CD14-positive monocyte (primary cell): ENCODE measurements at regions not wholly inside any gene's neighbourhood (a gene's known extent, or its start where the extent isn't known, plus 50 kb on each side); places are given as distances from the start of the nearest gene placed in this dataset.

Experiments
- DNase-seq, 3 donors: peaks; one replicate each; pipeline ENCODE4 v3.0.0-alpha.2; 2011 to 2022
- H2AFZ ChIP-seq: 2 replicates; pipeline ENCODE4 v1.6.0; 2012; ENCODE audit warnings: mild to moderate bottlenecking, low read depth, low read length, inconsistent platforms; ENCODE audit not compliant: insufficient read depth, poor library complexity, severe bottlenecking
- H3K27ac ChIP-seq, 2 donors: 1 replicate in 1 of 2; 2 replicates in 1 of 2; pipeline ENCODE4 v1.5.1; 2012 to 2013; ENCODE audit warnings: low read length in 2 of 2, control low read depth in 1 of 2, inconsistent platforms in 1 of 2, low read depth in 1 of 2, mild to moderate bottlenecking in 1 of 2
- H3K27me3 ChIP-seq, 2 donors: one replicate each; pipeline versions ENCODE4 v1.6.0 to v1.6.1; 2011 to 2013; ENCODE audit warnings: low read length in 2 of 2; ENCODE audit not compliant: control insufficient read depth in 2 of 2, insufficient read depth in 2 of 2
- H3K36me3 ChIP-seq, 2 donors: replicated peaks in 1 of 2; 1 replicate in 1 of 2; 2 replicates in 1 of 2; pipeline versions ENCODE4 v1.5.1 to v1.6.1; 2012 to 2013; ENCODE audit warnings: low read length in 2 of 2, control low read depth in 1 of 2, inconsistent platforms in 1 of 2, mild to moderate bottlenecking in 1 of 2; ENCODE audit not compliant: insufficient read depth in 2 of 2, control insufficient read depth in 1 of 2
- H3K4me1 ChIP-seq, 2 donors: 1 replicate in 1 of 2; 2 replicates in 1 of 2; pipeline versions ENCODE4 v1.5.1 to v1.6.1; 2012 to 2013; ENCODE audit warnings: low read length in 2 of 2, control low read depth in 1 of 2, inconsistent platforms in 1 of 2, mild to moderate bottlenecking in 1 of 2, moderate library complexity in 1 of 2; ENCODE audit not compliant: insufficient read depth in 2 of 2, control insufficient read depth in 1 of 2
- H3K4me2 ChIP-seq: replicated peaks from 2 replicates; pipeline ENCODE3; 2012; ENCODE audit warnings: low read length, moderate library complexity, mild to moderate bottlenecking; ENCODE audit not compliant: poor library complexity, severe bottlenecking; ENCODE audit errors: extremely low read depth
- H3K4me3 ChIP-seq, 3 experiments: fragments of 200-600 bp in 1 of 3; sonication (generic) in 1 of 3; replicated peaks in 1 of 3; 1 replicate in 2 of 3; 2 replicates in 1 of 3; pipeline ENCODE4 v1.5.1; 2011 to 2013; ENCODE audit warnings: low read length in 3 of 3, mild to moderate bottlenecking in 3 of 3, control low read depth in 2 of 3, low read depth in 2 of 3, inconsistent platforms in 1 of 3, moderate library complexity in 1 of 3
- H3K79me2 ChIP-seq: 2 replicates; pipeline ENCODE4 v1.6.0; 2012; ENCODE audit warnings: mild to moderate bottlenecking, control low read depth, inconsistent platforms, low read length, moderate library complexity; ENCODE audit not compliant: insufficient read depth
- H3K9ac ChIP-seq: 2 replicates; pipeline ENCODE4 v1.6.0; 2017; ENCODE audit warnings: low read length, mild to moderate bottlenecking; ENCODE audit not compliant: insufficient read depth, poor library complexity, severe bottlenecking
- H3K9me3 ChIP-seq, 2 donors: replicated peaks in 1 of 2; 1 replicate in 1 of 2; 2 replicates in 1 of 2; pipeline versions ENCODE4 v1.5.1 to v1.6.1; 2012 to 2013; ENCODE audit warnings: low read length in 2 of 2, control low read depth in 1 of 2; ENCODE audit not compliant: control insufficient read depth in 1 of 2, insufficient read depth in 1 of 2
- H4K20me1 ChIP-seq: 2 replicates; pipeline ENCODE4 v1.6.0; 2012; ENCODE audit warnings: mild to moderate bottlenecking, low read length, control low read depth, moderate library complexity; ENCODE audit not compliant: insufficient read depth
- H3K27ac Mint-ChIP-seq, 7 donors: one replicate each; pipeline ENCODE4 v1.8.0; 2020; ENCODE audit warnings: mild to moderate bottlenecking in 7 of 7, mixed read lengths in 7 of 7, moderate library complexity in 6 of 7, inconsistent platforms in 2 of 7
- H3K27me3 Mint-ChIP-seq, 3 donors: one replicate each; pipeline ENCODE4 v1.8.0; 2021 to 2022; ENCODE audit warnings: low read depth in 3 of 3, mild to moderate bottlenecking in 3 of 3, mixed read lengths in 3 of 3, moderate library complexity in 3 of 3, inconsistent platforms in 1 of 3
- H3K36me3 Mint-ChIP-seq, 2 donors: one replicate each; pipeline ENCODE4 v1.8.0; 2020; ENCODE audit warnings: mixed read lengths in 2 of 2, inconsistent platforms in 1 of 2, mild to moderate bottlenecking in 1 of 2
- H3K4me1 Mint-ChIP-seq: one replicate; pipeline ENCODE4 v1.8.0; 2020; ENCODE audit warnings: mild to moderate bottlenecking, mixed read lengths
- H3K4me3 Mint-ChIP-seq, 2 donors: one replicate each; pipeline ENCODE4 v1.8.0; 2020; ENCODE audit warnings: mild to moderate bottlenecking in 2 of 2, mixed read lengths in 2 of 2, moderate library complexity in 1 of 2
- H3K9me3 Mint-ChIP-seq, 7 donors: one replicate each; pipeline ENCODE4 v1.8.0; 2020 to 2022; ENCODE audit warnings: mixed read lengths in 7 of 7, mild to moderate bottlenecking in 6 of 7, moderate library complexity in 6 of 7, inconsistent platforms in 2 of 7
- WGBS: methylation state at CpG from one replicate; pipeline ENCODE4 v1.1.5; 2013; ENCODE audit warnings: missing lambda C conversion rate; ENCODE audit not compliant: insufficient coverage; 5-methylcytosine and 5-hydroxymethylcytosine counted together
- intact Hi-C, 2 donors: fragments of 100-400 bp; cut with micrococcal nuclease; formaldehyde crosslinking; loops; one replicate each; pipeline versions ENCODE4 v1.15.0 to v1.15.1; 2023
- TF ChIP-seq, protein P1 (sequence below): fragments of 200-600 bp; IDR thresholded peaks from one replicate; pipeline ENCODE4 v1.8.0; 2022; ENCODE audit warnings: antibody characterized with exemption, mild to moderate bottlenecking

DNA sequence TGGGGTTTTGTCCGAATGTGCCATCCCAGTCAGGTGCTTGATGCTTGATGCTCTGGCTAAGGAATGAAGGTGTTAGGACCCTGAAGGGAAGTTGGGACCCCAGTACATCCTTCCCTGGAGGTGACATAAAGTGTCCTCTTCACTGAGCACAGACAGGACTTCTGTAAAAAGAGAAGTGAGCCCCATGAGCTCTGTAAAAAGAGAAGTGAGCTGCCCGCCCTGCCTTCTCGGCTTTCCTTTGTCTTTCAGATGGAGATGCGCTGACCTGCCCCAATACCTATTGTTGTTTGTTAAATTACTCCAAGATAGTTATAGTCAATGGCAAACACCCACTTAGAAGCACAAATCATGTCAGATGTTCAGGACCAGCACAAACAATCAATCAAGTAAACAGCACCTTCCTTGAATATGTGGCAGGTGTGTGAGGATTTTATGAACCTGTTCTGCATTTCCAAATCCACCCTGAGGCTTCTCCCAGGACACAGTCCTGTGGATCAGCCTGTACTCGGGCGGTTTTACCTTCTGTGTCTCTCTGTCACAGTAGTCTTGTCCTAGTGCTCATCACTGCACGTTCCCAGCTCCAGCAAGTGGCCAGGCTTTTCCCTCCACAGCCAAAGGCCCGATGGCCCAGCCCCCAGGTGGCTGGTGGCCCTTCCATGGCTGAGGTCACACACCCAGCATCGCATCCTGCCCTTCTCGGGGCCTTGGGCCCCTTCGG is 191.4 kb downstream of the MTRR start:
- Mint-ChIP-seq H3K27ac (no peak overlapping the region), H3K36me3 (no peaks in the 10 kb centered on the region), H3K9me3 (peaks cover 0 to 18% (median 0%) of the 10 kb centered on the region in 7 donors), H3K4me3 (no peak overlapping the region), H3K4me1 (no peaks in the 10 kb centered on the region), H3K27me3 (no peaks in the 10 kb centered on the region)
- DNase-seq = no peak
- Histone ChIP-seq H3K4me3 (no peak overlapping the region), H3K36me3 (no peaks in the 10 kb centered on the region), H2AFZ (no peak overlapping the region), H4K20me1 (no peaks in the 10 kb centered on the region), H3K27me3 (no peaks in the 10 kb centered on the region), H3K4me1 (no peaks in the 10 kb centered on the region), H3K79me2 (no peaks in the 10 kb centered on the region), H3K4me2 (no peak overlapping the region), H3K9ac (no peak overlapping the region), H3K27ac (no peak overlapping the region), H3K9me3 (peaks cover 0 to 5% of the 10 kb centered on the region in 2 donors)
- intact Hi-C loops = no loop called here
- TF ChIP-seq, protein P1, sequence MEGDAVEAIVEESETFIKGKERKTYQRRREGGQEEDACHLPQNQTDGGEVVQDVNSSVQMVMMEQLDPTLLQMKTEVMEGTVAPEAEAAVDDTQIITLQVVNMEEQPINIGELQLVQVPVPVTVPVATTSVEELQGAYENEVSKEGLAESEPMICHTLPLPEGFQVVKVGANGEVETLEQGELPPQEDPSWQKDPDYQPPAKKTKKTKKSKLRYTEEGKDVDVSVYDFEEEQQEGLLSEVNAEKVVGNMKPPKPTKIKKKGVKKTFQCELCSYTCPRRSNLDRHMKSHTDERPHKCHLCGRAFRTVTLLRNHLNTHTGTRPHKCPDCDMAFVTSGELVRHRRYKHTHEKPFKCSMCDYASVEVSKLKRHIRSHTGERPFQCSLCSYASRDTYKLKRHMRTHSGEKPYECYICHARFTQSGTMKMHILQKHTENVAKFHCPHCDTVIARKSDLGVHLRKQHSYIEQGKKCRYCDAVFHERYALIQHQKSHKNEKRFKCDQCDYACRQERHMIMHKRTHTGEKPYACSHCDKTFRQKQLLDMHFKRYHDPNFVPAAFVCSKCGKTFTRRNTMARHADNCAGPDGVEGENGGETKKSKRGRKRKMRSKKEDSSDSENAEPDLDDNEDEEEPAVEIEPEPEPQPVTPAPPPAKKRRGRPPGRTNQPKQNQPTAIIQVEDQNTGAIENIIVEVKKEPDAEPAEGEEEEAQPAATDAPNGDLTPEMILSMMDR = no peak
- 52% methylated on average over 8 of the region's 11 CpGs for WGBS

DNA sequence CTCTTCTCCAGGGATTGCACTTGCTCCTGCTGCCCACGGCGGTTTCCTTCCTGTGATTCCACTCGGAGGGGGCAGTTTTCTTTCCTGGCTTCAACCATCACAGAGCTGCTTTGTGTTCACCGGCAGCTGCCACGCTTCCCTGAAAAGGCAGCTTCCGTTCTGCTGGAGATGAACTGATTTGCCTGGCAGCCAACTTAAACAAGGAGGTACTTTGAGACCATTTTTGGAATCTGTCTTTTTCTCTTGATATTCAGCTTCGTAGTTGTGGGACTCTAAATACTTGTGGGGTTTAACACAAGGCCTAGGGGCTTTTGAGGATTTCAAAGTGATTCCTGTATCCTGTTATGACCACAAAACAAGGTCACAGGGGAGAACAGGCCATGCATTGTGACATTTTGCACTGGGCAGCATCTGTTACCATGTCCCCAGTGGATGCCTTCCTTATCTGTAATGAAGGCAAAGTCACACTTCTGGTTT is 192.0 kb downstream of the MTRR start:
- no peaks in the 10 kb centered on the region for H3K36me3 Mint-ChIP-seq

More for the DNA sequence above, 192.0 kb downstream of the MTRR start:
- intact Hi-C loops = no loop called here
- WGBS = 38% methylated on average over 7 of the region's 7 CpGs
- Histone ChIP-seq H3K4me3 (no peak overlapping the region), H3K9me3 (peaks cover 0 to 5% of the 10 kb centered on the region in 2 donors), H3K36me3 (no peaks in the 10 kb centered on the region), H3K9ac (no peak overlapping the region), H3K79me2 (no peaks in the 10 kb centered on the region), H3K27me3 (no peaks in the 10 kb centered on the region), H2AFZ (no peak overlapping the region), H3K27ac (no peak overlapping the region), H4K20me1 (no peaks in the 10 kb centered on the region), H3K4me1 (no peaks in the 10 kb centered on the region), H3K4me2 (no peak overlapping the region)
- no peak for DNase-seq
- TF ChIP-seq, protein P1 = no peak
- Mint-ChIP-seq H3K4me1 (no peaks in the 10 kb centered on the region), H3K4me3 (no peak overlapping the region), H3K27me3 (no peaks in the 10 kb centered on the region), H3K27ac (no peak overlapping the region), H3K9me3 (peaks cover 0 to 18% (median 0%) of the 10 kb centered on the region in 7 donors)
